ENCODE measurements at regions not wholly inside any gene's neighbourhood (a gene's known extent, or its start where the extent isn't known, plus 50 kb on each side); places are given as distances from the start of the nearest gene placed in this dataset.

- no peak for TF ChIP-seq CTCF (IDR thresholded peaks at IDR 0.05)
- TF ChIP-seq POLR2A (IDR thresholded peaks at IDR 0.05) = no peak
Observed at GRCh38 chr3:193903512-193903817, 232.5 kb upstream of the HES1 start.

Data from esophagus squamous epithelium (tissue), 4 donors.